GM19043 (cell line): ENCODE measurements at regions not wholly inside any gene's neighbourhood (a gene's known extent, or its start where the extent isn't known, plus 50 kb on each side); places are given as distances from the start of the nearest gene placed in this dataset.
"Not testable (repeated sequence)": the region's sequence is repeated elsewhere in the genome, so short reads cannot be mapped to it uniquely, and the experiment has no call there.

ENCODE experiments used
- ATAC-seq: cut with Tn5 transposase; IDR thresholded peaks from one replicate; pipeline ENCODE4 v1.9.1; 2021; ENCODE audit warnings: low read depth; ENCODE audit not compliant: unreplicated experiment

- ATAC-seq, result no peak
These were observed 207.2 kb upstream of the SPRY2 start for GRCh38 chr13:80547885-80548825.

- no peak for ATAC-seq
These were observed 206.4 kb upstream of the SPRY2 start for GRCh38 chr13:80547341-80547740.

- no peak for ATAC-seq
These were observed 192.2 kb upstream of the SPRY2 start for GRCh38 chr13:80533175-80533574.

- no peak for ATAC-seq
These were observed 190.0 kb upstream of the SPRY2 start for GRCh38 chr13:80530902-80531301.

- ATAC-seq, result no peak
These were observed 189.3 kb upstream of the SPRY2 start for GRCh38 chr13:80530191-80530590.

- no peak for ATAC-seq
These were observed 188.8 kb upstream of the SPRY2 start for GRCh38 chr13:80529734-80530133.

GRCh38 chr13:80528733-80529132, 187.8 kb upstream of the SPRY2 start:
- ATAC-seq, result no peak

- no peak for ATAC-seq
These were observed 186.5 kb upstream of the SPRY2 start for GRCh38 chr13:80527400-80527799.

GRCh38 chr13:80524447-80525215, 183.7 kb upstream of the SPRY2 start:
- no peak for ATAC-seq

- ATAC-seq, result no peak
These were observed 182.2 kb upstream of the SPRY2 start for GRCh38 chr13:80523134-80523533.

GRCh38 chr13:80522463-80522862, 181.5 kb upstream of the SPRY2 start:
- not testable (repeated sequence) for ATAC-seq

- ATAC-seq, result no peak
These were observed 176.0 kb upstream of the SPRY2 start for GRCh38 chr13:80516818-80517348.

- ATAC-seq, result no peak
These were observed 174.4 kb upstream of the SPRY2 start for GRCh38 chr13:80515296-80515695.

GRCh38 chr13:80513196-80513595, 172.3 kb upstream of the SPRY2 start:
- no peak for ATAC-seq

GRCh38 chr13:80510686-80511085, 169.8 kb upstream of the SPRY2 start:
- no peak for ATAC-seq

- ATAC-seq, result no peak
These were observed 168.3 kb upstream of the SPRY2 start for GRCh38 chr13:80509264-80509663.

GRCh38 chr13:80508031-80508430, 167.1 kb upstream of the SPRY2 start:
- ATAC-seq, result no peak

GRCh38 chr13:80504453-80504852, 163.5 kb upstream of the SPRY2 start:
- ATAC-seq, result no peak

GRCh38 chr13:80502359-80502758, 161.4 kb upstream of the SPRY2 start:
- no peak for ATAC-seq

GRCh38 chr13:80501556-80501955, 160.6 kb upstream of the SPRY2 start:
- ATAC-seq, result no peak

- ATAC-seq, result no peak
These were observed 158.8 kb upstream of the SPRY2 start for GRCh38 chr13:80499536-80500290.
